GM18498 (cell line): ENCODE measurements at regions not wholly inside any gene's neighbourhood (a gene's known extent, or its start where the extent isn't known, plus 50 kb on each side); places are given as distances from the start of the nearest gene placed in this dataset.
"Not testable (repeated sequence)": the region's sequence is repeated elsewhere in the genome, so short reads cannot be mapped to it uniquely, and the experiment has no call there.

Experiments used
- ATAC-seq: cut with Tn5 transposase; IDR thresholded peaks from one replicate; pipeline ENCODE4 v1.9.1; 2021; ENCODE audit warnings: mild to moderate bottlenecking, moderate library complexity; ENCODE audit not compliant: unreplicated experiment

DNA sequence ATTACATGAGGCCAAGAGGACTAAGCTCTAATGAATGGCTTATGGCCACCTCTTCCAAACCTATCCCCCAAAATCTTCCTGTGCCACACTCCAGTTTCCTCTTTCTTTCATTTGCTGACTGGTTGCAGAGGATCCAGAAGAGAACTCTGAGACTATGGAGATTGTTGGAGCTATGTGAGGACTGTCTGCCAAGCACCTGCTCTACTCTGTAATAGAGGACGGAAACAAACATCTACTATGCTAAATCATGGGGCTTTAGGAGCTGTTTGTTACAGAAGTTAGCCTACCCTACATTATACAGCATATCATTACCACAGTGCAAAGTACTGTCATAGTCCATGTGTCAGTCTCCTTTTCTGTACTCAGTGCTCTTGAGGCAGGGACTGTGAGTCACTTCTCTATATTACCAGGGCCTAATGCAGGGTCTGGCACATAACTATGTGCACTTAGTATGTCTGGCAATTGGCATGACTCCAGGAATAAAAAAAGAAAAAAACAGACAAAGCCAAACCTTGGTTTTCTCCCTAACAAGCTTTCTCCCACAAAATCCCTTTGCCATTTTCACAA, 95.1 kb downstream of the RPAP3 start:
- ATAC-seq = no peak

DNA sequence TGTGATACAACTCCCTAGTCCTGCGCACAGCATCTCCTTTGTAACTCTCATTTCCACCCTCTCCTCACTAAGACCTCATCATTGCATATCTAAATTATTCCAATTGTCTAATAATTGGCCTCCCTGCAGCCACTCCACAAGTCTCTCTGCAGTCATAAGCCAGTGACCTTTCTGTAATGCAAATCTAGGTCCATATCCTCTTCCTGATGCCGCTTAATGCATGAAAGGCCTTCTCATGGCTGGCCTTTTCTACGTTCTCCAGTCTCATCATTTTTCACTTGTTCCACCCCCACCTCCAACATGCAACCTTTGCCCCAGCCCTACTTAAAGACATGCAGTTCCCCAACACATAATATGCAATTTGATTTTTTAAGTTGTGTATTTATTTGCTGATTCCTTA, 96.0 kb downstream of the RPAP3 start:
- no peak for ATAC-seq

DNA sequence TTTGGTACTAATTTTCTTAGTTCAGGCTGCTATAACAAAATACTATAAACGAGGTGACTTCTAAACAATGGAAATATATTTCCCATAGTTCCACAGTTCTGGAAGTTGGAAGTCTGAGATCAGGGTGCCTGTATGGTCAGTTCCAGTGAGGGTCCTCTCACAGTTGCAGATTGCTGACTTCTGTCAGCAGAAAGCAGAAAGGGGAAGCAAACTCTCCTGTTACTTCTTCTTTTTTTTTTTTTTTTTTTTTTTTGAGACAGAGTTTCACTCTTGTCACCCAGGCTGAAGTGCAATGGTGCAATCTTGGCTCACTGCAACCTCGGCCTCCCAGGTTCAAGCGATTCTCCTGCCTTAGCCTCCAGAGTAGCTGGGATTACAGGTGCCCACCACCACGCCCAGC, 97.2 kb downstream of the RPAP3 start:
- ATAC-seq = not testable (repeated sequence)

DNA sequence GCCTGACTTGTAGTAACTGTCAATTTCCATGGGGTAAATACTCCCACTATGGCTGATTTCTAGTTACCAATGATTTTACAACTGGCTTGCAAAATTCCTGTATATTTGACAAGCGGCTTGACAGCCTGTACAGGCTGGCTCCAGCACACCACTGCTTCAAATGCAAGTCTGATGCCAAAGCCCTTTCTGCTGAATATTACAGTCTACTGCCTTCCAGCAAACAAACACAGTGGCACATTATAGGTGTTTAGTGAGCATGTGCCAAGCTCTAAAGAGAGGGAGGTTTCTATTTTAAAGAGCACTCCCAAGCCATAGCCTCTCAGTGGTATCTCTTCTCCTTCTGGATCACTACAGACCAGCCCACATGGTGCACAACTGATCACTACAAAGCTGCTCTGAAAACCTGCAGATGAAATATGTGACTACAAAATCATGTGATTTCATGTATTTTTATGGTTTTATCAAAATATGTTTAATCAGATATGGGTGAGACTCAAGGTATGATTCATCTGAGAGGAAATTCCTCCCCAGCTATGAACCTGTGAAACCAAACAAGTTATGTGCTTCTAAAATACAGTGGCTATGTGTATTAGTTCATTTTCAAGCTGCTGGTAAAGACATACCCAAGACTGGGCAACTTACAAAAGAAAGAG, 101.5 kb downstream of the RPAP3 start:
- ATAC-seq = no peak

DNA sequence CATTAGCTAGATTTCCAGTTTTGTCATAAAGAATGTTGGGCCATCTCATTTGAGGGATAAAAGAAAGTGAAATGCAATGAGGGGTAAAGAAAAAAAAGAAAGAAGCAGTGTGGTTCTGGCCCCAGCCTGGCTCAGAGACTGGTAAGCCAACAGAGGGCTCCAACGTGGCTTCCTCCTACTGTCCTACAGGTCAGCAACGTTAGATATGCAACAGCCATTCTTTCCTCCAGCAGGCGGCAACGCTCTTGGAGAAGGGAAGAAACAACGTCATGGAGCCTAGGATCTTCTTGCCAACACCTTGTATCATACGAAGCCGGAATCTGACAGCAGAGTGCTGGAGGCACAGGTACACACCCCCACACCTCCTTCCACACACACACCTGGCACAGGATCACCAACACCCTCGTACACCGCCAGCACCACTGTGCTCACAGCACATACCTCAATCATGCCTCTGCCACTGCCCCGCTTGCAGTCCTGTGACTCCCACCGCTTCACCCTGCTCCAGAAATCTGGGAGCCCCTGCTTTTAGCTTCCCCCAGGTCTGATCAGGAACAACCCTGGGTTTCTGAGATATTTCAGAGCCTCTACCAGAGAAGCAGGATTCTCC, 102.8 kb downstream of the RPAP3 start:
- ATAC-seq = no peak

DNA sequence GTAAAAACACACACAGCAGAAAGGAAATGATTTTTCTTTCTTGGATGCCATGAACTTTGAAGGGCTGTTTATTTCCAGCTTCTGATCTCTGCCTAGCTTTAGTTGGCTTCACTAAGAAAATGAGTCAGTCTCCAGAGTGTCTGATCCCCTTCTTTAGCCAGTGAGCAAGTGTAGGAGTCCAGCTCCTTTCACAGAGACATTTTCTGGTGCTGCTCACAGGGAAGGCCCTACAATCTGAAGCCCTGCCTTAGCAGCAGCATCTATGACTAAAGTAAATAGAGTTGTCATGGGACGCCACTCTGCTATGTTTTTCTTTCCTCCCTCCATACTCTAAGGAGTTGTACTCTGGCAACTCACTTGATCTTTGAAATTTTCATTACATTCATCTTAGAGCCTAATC, 103.5 kb downstream of the RPAP3 start:
- no peak for ATAC-seq

DNA sequence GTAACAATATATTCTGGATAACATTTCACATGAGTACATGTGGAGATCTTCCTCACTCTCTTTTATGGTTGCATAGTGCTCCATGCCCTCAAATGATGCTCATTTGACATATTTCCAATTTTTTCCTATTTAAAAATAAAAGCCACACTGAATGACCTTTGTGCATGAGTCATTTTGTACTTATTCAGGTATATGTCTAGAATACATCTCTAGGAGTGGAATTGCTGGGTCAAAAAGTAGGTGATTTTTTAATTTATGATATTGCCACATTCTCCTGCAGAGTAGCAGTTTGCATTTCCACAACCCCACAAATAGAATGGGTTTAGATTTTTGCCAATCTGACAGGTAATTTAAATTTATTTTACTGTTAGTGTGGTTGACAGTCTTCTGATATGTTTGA, 104.8 kb downstream of the RPAP3 start:
- ATAC-seq = no peak

DNA sequence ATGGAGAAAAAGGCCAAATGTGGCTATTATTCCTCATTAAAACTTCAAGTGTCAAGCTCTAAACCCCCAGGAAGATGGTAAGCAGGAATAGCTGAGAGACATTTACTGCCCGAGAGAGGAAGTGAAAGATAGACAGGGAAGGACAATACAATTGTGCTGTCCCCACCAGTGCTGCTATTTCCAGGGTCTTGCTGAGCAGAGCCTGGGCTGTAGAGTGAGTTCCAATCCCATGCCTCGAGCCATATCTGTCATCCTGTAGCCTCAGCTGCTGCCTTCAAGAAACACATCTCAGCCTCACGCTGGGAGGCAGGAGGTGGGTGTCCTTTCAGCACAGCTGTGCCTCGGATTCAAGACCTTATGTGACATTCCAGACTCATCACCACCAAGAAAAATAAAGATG, 114.0 kb downstream of the RPAP3 start:
- ATAC-seq = no peak

DNA sequence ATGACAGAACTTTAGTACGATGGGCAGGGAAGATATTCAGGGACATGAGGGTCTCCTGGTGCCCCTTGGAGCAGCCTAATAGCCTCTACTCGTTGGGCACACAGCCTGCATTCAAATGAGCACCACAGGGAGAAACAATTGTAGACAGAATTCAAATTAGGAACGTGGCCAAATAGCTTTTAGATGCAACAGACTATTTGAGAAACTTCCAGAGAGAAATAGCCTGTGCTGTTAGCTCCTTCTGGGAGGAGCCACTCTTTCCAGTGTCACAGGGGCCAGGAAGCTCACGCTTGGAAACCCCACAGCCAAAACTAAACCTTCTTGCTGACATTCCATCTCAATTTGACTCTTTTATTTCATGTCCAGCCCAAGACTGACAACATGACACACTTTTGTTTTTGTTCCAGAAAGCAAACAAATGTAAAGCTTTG, 114.5 kb downstream of the RPAP3 start:
- no peak for ATAC-seq

DNA sequence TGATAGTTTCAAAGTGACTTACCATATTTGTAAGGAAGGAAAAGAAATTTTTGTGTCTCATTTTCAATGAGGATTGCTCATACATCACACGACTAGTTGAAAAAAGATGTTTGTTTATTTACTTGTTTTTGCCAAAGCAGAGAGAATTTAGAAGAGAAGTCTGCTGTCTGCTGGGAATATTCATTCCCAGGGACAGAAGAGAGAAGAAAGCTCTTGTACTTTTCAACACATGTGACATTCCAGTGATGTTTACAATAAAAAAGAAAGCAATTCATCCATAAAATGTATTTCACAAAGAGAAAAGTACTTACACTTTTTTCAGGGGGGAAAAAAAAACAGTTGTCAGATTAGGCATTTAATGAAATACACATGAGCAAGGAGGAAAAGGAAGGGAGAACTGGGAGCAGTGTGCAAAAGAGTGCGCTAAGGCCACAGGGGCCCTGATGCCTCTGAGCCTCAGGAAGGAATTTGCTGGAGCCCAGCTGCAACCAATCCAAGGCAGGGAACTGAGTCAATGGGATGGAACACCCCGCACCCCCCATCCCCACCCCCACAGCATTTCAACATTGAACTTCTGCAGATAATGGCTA, 115.0 kb downstream of the RPAP3 start:
- no peak for ATAC-seq

DNA sequence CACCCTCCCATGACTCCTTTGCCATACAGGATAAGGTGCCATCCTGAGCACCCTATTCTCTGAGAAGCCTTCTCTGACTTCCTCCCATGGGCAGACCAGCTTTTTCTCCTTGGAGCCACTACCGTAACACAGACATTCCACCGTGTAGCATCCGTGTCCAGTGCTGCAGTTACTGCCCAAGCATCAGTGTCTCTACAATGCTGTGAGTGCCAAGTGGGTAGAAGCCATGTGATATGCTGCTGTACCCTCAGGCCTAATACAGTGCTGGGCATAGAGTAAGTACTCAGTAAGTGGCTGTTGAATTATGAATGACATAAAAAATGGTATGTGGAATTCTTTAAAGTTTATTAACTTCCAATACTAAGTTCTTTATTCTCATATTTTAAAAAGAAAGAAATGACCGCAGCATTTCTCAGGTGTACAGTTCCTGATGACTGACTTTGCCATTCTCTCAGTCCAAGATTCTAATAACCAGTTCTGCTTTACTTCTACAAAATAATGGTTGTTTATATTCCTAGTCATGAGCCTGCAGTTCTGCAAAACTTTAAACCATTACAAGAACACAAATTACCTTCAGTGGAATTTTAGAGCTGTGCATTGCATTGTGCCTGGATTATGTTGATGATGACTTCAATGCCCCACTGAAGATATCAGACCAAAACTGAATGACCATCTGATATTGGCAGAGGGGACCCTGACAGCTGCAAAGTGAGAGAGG, 118.7 kb downstream of the RPAP3 start:
- ATAC-seq = no peak

DNA sequence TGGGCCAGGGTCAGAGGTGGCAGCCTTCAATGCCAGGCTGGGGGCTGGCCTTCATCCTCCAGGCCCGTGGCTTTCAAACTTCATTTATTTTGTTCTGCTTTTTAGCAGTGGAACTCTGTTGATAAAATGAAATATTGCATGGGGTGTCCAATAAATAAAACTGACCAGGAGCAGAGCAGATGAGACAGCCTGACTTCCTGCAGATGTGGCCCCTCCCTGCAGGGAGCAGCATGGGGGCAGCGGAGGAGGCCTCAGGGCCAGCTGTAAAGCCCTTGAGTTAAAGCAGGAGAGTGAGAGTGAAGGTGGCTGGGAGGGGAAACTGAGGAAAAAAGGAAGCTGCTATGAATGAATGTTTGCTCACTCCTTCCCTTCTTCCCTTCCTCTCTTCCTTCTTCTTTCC, 120.3 kb downstream of the RPAP3 start:
- ATAC-seq = no peak

DNA sequence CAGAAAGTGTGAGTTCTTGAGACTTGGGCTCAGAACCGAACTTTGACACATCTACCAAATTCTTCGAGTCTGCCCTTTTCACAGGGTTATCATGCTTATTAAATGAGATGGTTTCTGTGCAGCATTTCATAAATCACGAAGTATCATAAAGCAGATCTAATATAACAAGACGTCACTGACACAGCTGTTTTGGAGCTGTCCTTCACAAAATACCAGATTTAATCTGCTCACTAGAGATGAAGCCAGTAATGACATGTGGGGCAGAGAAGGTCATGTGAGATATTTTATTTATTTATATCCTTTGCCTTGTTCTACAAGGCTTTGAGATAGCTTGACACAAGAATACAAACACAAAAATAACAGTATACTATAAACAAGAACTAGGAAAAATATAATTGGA, 127.0 kb downstream of the RPAP3 start:
- ATAC-seq = no peak

DNA sequence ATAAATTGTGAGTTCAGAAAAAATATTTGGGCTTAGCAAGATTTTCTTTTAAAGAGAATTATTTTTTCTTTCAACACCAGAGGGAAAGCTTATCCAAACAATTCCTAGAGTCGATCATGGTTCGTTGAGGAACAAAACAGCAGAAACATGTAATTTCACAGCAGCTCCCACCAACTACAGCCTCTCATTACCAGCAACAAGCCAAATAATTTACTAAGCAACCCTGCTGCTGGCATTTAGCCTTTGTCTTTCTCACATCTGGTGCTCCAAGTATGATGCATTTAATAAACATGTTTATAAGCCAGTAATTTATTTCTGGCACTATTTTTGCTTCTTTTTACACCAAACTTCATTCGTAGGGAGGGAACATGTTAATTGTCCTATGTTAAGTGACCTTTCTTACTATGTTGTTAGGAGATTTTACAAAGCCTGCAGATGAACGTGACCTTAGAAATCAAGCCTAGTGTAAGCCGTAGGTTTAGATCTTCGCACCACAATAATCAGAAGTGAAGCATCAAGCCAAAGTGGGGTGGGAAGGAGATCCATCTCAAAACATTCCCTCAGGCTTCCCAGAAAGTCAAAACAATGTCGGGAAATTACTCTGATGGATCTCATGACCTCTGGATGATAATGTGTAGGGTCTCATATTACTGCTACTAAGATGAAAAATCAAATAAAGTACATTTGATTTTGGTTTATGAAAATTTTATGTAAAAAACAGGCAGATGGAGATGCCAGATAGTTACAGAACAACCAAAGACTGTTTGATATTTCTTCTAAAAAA, 128.4 kb downstream of the RPAP3 start:
- no peak for ATAC-seq

DNA sequence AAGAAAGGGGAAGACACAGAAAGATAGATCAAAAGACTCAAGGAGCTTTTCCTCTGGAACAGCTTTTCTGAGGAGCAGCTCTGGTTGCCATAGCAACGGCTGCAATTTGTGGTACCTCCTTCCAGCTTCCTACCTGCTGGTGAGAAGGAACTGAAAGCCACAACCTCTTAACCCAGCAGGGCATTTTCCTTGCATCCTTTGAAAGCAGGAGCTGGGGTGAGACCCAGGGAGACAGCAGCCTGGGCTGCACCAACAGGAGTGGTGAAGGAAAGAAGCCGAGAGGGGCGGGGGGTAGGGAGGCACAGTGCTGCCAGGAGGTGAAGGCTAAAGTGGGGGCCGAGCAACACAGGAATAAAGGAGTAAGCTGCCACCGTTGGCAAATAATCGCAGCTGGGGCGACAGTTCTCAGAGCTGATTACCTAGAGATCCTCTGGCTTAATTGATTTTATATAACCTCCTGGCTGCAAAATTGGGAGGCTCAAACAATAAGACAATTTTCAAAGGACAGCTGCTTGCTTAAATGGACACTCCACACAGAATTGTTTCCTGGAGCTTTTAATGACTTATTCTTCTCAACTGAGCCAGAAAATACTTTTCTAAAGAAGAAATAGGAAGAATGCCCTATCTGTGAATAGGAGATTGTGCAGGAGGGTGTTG, 129.4 kb downstream of the RPAP3 start:
- no peak for ATAC-seq

DNA sequence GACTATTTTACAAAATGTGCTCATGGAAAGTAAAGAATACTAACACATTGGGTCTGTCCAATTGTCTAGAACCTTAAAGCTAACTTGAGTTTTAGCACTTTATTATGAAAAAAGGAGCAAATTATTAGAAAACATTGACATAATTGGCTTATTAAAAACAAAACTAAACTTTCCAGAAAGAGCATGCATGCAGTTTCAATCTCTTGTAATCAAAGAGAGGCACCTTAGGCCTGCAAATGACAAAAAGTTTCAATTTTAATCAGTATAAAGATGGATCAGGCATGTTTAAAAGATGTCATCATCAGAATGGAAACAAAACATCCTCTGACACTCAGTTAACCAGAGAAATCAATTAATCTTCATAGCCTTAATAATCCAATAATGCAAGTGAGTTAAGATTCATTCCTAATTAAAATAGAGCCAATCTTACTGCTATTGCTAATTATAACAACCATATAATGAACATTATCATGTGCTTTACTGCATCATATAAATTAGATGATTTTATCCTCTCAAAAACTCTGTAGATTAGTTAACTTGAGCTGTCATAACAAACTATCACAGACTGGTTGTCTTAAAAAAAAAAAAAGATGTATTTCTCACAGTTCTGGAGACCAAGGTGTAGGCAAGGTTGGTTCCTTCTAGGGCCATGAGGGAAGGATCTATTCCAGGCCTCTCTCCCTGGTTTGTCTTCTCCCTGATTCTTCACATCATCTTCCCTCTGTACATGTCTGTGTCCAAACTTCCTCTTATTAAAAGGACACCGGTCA, 131.4 kb downstream of the RPAP3 start:
- no peak for ATAC-seq

DNA sequence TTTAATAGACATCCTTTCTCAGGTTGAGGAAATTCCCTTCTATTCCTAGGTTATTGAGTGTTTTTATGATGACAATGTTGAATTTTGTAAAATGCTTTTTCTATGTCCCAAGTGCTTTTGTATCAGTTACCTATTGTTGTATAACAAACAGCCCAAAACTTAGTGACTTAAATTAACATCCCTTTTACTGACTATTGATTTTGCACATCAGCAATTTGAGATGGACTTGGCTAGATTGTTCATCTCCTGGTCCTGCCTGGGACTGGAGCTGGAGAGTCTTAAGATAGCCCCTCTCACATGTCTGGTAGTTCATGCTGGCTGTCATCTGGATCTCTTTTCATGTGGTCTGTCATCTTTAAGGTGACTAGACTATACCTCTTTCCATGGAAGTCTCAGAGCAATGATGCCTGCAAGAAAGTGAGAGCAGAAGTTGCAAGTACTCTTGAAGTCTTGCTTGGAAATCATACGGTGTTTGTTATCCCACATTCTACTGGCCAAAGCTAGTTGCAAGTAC, 132.6 kb downstream of the RPAP3 start:
- no peak for ATAC-seq

DNA sequence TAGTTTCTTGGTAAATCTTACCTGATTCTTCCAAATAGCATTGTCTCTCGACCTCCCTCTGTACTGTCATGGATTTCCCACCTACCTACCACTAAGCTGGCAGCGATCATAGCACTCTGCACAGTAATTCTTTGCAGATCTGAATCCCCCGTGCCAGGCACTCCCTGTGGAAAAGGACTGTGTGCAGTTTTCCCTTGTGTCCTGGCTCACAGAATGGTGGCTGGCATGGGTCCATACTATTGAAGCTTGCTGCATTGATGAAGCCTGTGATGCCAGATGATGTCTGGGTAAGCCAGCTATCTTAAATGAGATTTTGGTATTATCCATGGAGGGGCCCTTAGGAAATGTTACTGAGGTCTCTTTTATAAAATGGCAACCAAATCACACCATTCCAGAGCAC, 135.7 kb downstream of the RPAP3 start:
- ATAC-seq = no peak

DNA sequence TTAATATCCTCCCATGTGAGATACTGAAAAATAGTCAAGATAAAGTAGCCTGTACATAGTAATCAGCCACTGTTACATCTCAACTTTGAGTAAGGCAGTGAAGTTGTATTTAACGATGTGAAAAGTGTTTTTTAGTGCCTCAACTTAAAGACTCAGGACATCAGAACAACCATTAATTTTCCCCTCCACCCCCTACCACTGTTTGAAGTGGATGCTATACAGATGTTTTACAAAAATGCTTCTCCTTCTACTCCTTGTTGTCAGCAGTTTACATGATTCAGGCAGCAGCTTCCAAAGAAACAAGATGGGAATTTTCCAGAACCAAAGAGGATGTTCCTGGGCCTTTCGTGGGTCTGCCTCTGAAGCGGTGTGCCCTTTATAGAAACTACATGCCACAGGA, 143.6 kb downstream of the RPAP3 start:
- no peak for ATAC-seq
